ENCODE measurements at regions not wholly inside any gene's neighbourhood (a gene's known extent, or its start where the extent isn't known, plus 50 kb on each side); places are given as distances from the start of the nearest gene placed in this dataset.
A peak's percentile ranks its signal among the peaks of the same experiment; 100 is the strongest.

- DNase-seq (ENCODE audit: extremely low read depth, low read depth) = no peak
- TF ChIP-seq CTCF (IDR thresholded peaks at IDR 0.05; ENCODE audit: low read depth, low read length) = no peak
Measured at GRCh38 chr1:163785868-163786405, 464.2 kb downstream of the NUF2 start.

- no peak for TF ChIP-seq CTCF (IDR thresholded peaks at IDR 0.05; ENCODE audit: low read depth, low read length)
- DNase-seq (ENCODE audit: extremely low read depth, low read depth) = no peak
Measured at GRCh38 chr1:163789911-163790310, 468.2 kb downstream of the NUF2 start.

GRCh38 chr1:163794551-163794950 lies 472.8 kb downstream of the NUF2 start:
- TF ChIP-seq CTCF (IDR thresholded peaks at IDR 0.05; ENCODE audit: low read depth, low read length) = no peak
- DNase-seq (ENCODE audit: extremely low read depth, low read depth) = no peak

GRCh38 chr1:163796394-163796821 lies 474.7 kb downstream of the NUF2 start:
- no peak for TF ChIP-seq CTCF (IDR thresholded peaks at IDR 0.05; ENCODE audit: low read depth, low read length)
- DNase-seq (ENCODE audit: extremely low read depth, low read depth) = peak; percentile 16

GRCh38 chr1:163797816-163798215 lies 476.1 kb downstream of the NUF2 start:
- DNase-seq (ENCODE audit: extremely low read depth, low read depth) = no peak
- TF ChIP-seq CTCF (IDR thresholded peaks at IDR 0.05; ENCODE audit: low read depth, low read length) = no peak

GRCh38 chr1:163799190-163799805 lies 477.5 kb downstream of the NUF2 start:
- TF ChIP-seq CTCF (IDR thresholded peaks at IDR 0.05; ENCODE audit: low read depth, low read length) = no peak
- DNase-seq (ENCODE audit: extremely low read depth, low read depth) = no peak

GRCh38 chr1:163807331-163808049 lies 485.7 kb downstream of the NUF2 start:
- DNase-seq (ENCODE audit: extremely low read depth, low read depth) = no peak

More at GRCh38 chr1:163807331-163808049, 485.7 kb downstream of the NUF2 start:
- TF ChIP-seq CTCF (IDR thresholded peaks at IDR 0.05; ENCODE audit: low read depth, low read length) = no peak

Measured in AG09319 (cell line).